ENCODE measurements at regions not wholly inside any gene's neighbourhood (a gene's known extent, or its start where the extent isn't known, plus 50 kb on each side); places are given as distances from the start of the nearest gene placed in this dataset.

- no peak for DNase-seq (ENCODE audit: low read depth)
- H3K4me3 ChIP-seq (ENCODE audit: low read depth, low read length), result no peak overlapping the region
- TF ChIP-seq POLR2A (IDR thresholded peaks at IDR 0.05; ENCODE audit: extremely low read depth, insufficient read length), result no peak
- TF ChIP-seq MAX (IDR thresholded peaks at IDR 0.05; ENCODE audit: low read depth, low read length), result no peak
Observed at GRCh38 chr13:103908274-103908673, 842.1 kb upstream of the SLC10A2 start.

- no peak for DNase-seq (ENCODE audit: low read depth)
- H3K4me3 ChIP-seq (ENCODE audit: low read depth, low read length), result no peak overlapping the region
- no peak for TF ChIP-seq MAX (IDR thresholded peaks at IDR 0.05; ENCODE audit: low read depth, low read length)
- TF ChIP-seq MYC (IDR thresholded peaks at IDR 0.05; ENCODE audit: low read depth, low read length), result no peak
- no peak for TF ChIP-seq CTCF (IDR thresholded peaks at IDR 0.05; ENCODE audit: low read depth, low read length)
- no peak for TF ChIP-seq POLR2A (IDR thresholded peaks at IDR 0.05; ENCODE audit: extremely low read depth, insufficient read length)
Observed at GRCh38 chr13:103903790-103904189, 837.6 kb upstream of the SLC10A2 start.

- TF ChIP-seq POLR2A (IDR thresholded peaks at IDR 0.05; ENCODE audit: extremely low read depth, insufficient read length) (no peak), CTCF (IDR thresholded peaks at IDR 0.05; ENCODE audit: low read depth, low read length) (no peak), MAX (IDR thresholded peaks at IDR 0.05; ENCODE audit: low read depth, low read length) (no peak), MYC (IDR thresholded peaks at IDR 0.05; ENCODE audit: low read depth, low read length) (no peak)
- H3K4me3 ChIP-seq (ENCODE audit: low read depth, low read length), result no peak overlapping the region
- no peak for DNase-seq (ENCODE audit: low read depth)
Observed at GRCh38 chr13:103898481-103898880, 832.3 kb upstream of the SLC10A2 start.

- H3K4me3 ChIP-seq (ENCODE audit: low read depth, low read length), result no peak overlapping the region
- DNase-seq (ENCODE audit: low read depth), result no peak
- TF ChIP-seq MAX (IDR thresholded peaks at IDR 0.05; ENCODE audit: low read depth, low read length) (no peak), POLR2A (IDR thresholded peaks at IDR 0.05; ENCODE audit: extremely low read depth, insufficient read length) (no peak), CTCF (IDR thresholded peaks at IDR 0.05; ENCODE audit: low read depth, low read length) (no peak), MYC (IDR thresholded peaks at IDR 0.05; ENCODE audit: low read depth, low read length) (no peak)
Observed at GRCh38 chr13:103895835-103896531, 829.8 kb upstream of the SLC10A2 start.

- TF ChIP-seq MAX (IDR thresholded peaks at IDR 0.05; ENCODE audit: low read depth, low read length) (no peak), CTCF (IDR thresholded peaks at IDR 0.05; ENCODE audit: low read depth, low read length) (no peak), MYC (IDR thresholded peaks at IDR 0.05; ENCODE audit: low read depth, low read length) (no peak), POLR2A (IDR thresholded peaks at IDR 0.05; ENCODE audit: extremely low read depth, insufficient read length) (no peak)
- no peak overlapping the region for H3K4me3 ChIP-seq (ENCODE audit: low read depth, low read length)
- DNase-seq (ENCODE audit: low read depth), result no peak
Observed at GRCh38 chr13:103894626-103895025, 828.4 kb upstream of the SLC10A2 start.

- no peak overlapping the region for H3K4me3 ChIP-seq (ENCODE audit: low read depth, low read length)
- DNase-seq (ENCODE audit: low read depth), result no peak
- TF ChIP-seq CTCF (IDR thresholded peaks at IDR 0.05; ENCODE audit: low read depth, low read length) (no peak), POLR2A (IDR thresholded peaks at IDR 0.05; ENCODE audit: extremely low read depth, insufficient read length) (no peak)
Observed at GRCh38 chr13:103884101-103884723, 818.0 kb upstream of the SLC10A2 start.

All from NB4 (cell line).